Astrocyte (in vitro differentiated cells and primary cell): ENCODE measurements at regions not wholly inside any gene's neighbourhood (a gene's known extent, or its start where the extent isn't known, plus 50 kb on each side); places are given as distances from the start of the nearest gene placed in this dataset.
"Not testable (repeated sequence)": the region's sequence is repeated elsewhere in the genome, so short reads cannot be mapped to it uniquely, and the experiment has no call there.

ENCODE experiments used
- DNase-seq: peaks from one replicate; pipeline ENCODE4 v3.0.0-alpha.2; 2010; ENCODE audit warnings: low read depth
- FAIRE-seq: peaks from 2 replicates; lab custom pipeline; 2011; peaks lifted over from hg19 to GRCh38; lab: Jason Lieb, UNC
- H2AFZ ChIP-seq: 2 replicates; pipeline ENCODE4 v1.6.0; 2012; ENCODE audit warnings: low read depth, low read length, inconsistent platforms
- H3K27ac ChIP-seq: 2 replicates; pipeline ENCODE4 v1.5.1; 2011; ENCODE audit warnings: low read depth, low read length, inconsistent platforms
- H3K27me3 ChIP-seq: 2 replicates; pipeline ENCODE4 v1.6.0; 2011; ENCODE audit warnings: low read length, inconsistent platforms; ENCODE audit not compliant: insufficient read depth
- H3K36me3 ChIP-seq: 2 replicates; pipeline ENCODE4 v1.5.1; 2011; ENCODE audit warnings: low read length, inconsistent platforms; ENCODE audit not compliant: insufficient read depth
- H3K4me1 ChIP-seq: 2 replicates; pipeline ENCODE4 v1.5.1; 2011; ENCODE audit warnings: low read length, inconsistent platforms; ENCODE audit not compliant: insufficient read depth
- H3K4me2 ChIP-seq: 2 replicates; pipeline ENCODE4 v1.6.0; 2012; ENCODE audit warnings: low read length, inconsistent platforms
- H3K4me3 ChIP-seq: 2 replicates; pipeline ENCODE4 v1.5.1; 2011; ENCODE audit warnings: low read depth, mild to moderate bottlenecking, low read length, inconsistent platforms; ENCODE audit not compliant: insufficient read depth
- H3K79me2 ChIP-seq: 2 replicates; pipeline ENCODE4 v1.6.0; 2012; ENCODE audit warnings: mild to moderate bottlenecking, low read length, inconsistent platforms; ENCODE audit not compliant: insufficient read depth
- H3K9ac ChIP-seq: 2 replicates; pipeline ENCODE4 v1.6.0; 2012; ENCODE audit warnings: mild to moderate bottlenecking, low read length, inconsistent platforms
- H3K9me3 ChIP-seq: 2 replicates; pipeline ENCODE4 v1.5.1; 2012; ENCODE audit warnings: low read depth, mild to moderate bottlenecking, low read length, inconsistent platforms; ENCODE audit not compliant: insufficient read depth
- H4K20me1 ChIP-seq: 2 replicates; pipeline ENCODE4 v1.6.0; 2012; ENCODE audit warnings: low read length, inconsistent platforms; ENCODE audit not compliant: insufficient read depth
- H3K27ac Mint-ChIP-seq: one replicate; pipeline ENCODE4 v1.8.0; 2021; ENCODE audit warnings: mild to moderate bottlenecking, mixed read lengths; ENCODE audit not compliant: unreplicated experiment
- H3K27me3 Mint-ChIP-seq: one replicate; pipeline ENCODE4 v1.8.0; 2021; ENCODE audit warnings: low read depth, mixed read lengths; ENCODE audit not compliant: unreplicated experiment
- H3K36me3 Mint-ChIP-seq: one replicate; pipeline ENCODE4 v1.8.0; 2021; ENCODE audit warnings: low read depth, mixed read lengths; ENCODE audit not compliant: unreplicated experiment
- H3K4me1 Mint-ChIP-seq: one replicate; pipeline ENCODE4 v1.8.0; 2021; ENCODE audit warnings: low read depth, mixed read lengths; ENCODE audit not compliant: unreplicated experiment
- H3K4me3 Mint-ChIP-seq: one replicate; pipeline ENCODE4 v1.8.0; 2021; ENCODE audit warnings: mild to moderate bottlenecking, moderate library complexity, mixed read lengths; ENCODE audit not compliant: unreplicated experiment
- H3K9me3 Mint-ChIP-seq: one replicate; pipeline ENCODE4 v1.8.0; 2021; ENCODE audit warnings: mild to moderate bottlenecking, mixed read lengths; ENCODE audit not compliant: unreplicated experiment
- CTCF ChIP-seq: IDR thresholded peaks from 2 replicates; pipeline ENCODE4 v1.5.1; 2011; ENCODE audit warnings: low read depth, mild to moderate bottlenecking, inconsistent platforms, low read length, moderate library complexity; ENCODE audit not compliant: insufficient read depth
- EZH2 ChIP-seq: IDR thresholded peaks from 2 replicates; pipeline ENCODE4 v1.6.1; 2012; ENCODE audit warnings: mild to moderate bottlenecking, low read length, inconsistent platforms; ENCODE audit not compliant: insufficient read depth

GRCh38 chr4:34502086-34502485 lies 1742.2 kb downstream of the ARAP2 start:
- H3K79me2 ChIP-seq = no peaks in the 10 kb centered on the region
- no peak overlapping the region for H2AFZ ChIP-seq
- H3K27me3 Mint-ChIP-seq = no peaks in the 10 kb centered on the region
- H3K4me3 ChIP-seq = no peak overlapping the region
- H3K27me3 ChIP-seq = no peaks in the 10 kb centered on the region
- no peaks in the 10 kb centered on the region for H3K4me1 ChIP-seq
- no peak for FAIRE-seq
- no peaks in the 10 kb centered on the region for H3K36me3 Mint-ChIP-seq
- H3K9me3 Mint-ChIP-seq = no peaks in the 10 kb centered on the region
- peaks cover 3% of the 10 kb centered on the region for H3K4me1 Mint-ChIP-seq
- H3K9ac ChIP-seq = no peak overlapping the region
- H4K20me1 ChIP-seq = no peaks in the 10 kb centered on the region
- H3K27ac Mint-ChIP-seq = no peak overlapping the region
- TF ChIP-seq CTCF (no peak), EZH2 (no peak)
- H3K4me3 Mint-ChIP-seq = no peak overlapping the region
- no peaks in the 10 kb centered on the region for H3K36me3 ChIP-seq
- no peak overlapping the region for H3K4me2 ChIP-seq
- DNase-seq = no peak
- no peaks in the 10 kb centered on the region for H3K9me3 ChIP-seq
- no peak overlapping the region for H3K27ac ChIP-seq

- H3K27ac Mint-ChIP-seq, H3K9ac ChIP-seq, H3K4me2 ChIP-seq, H3K4me3 Mint-ChIP-seq, DNase-seq, H3K4me1 ChIP-seq, FAIRE-seq, H3K4me1 Mint-ChIP-seq, H3K27me3 ChIP-seq, H3K36me3 Mint-ChIP-seq, H3K27me3 Mint-ChIP-seq, H3K79me2 ChIP-seq, H3K27ac ChIP-seq, H2AFZ ChIP-seq, H3K9me3 Mint-ChIP-seq, H4K20me1 ChIP-seq, H3K36me3 ChIP-seq, H3K4me3 ChIP-seq, H3K9me3 ChIP-seq: not testable (repeated sequence)
These were observed 1739.6 kb downstream of the ARAP2 start for GRCh38 chr4:34504731-34505130.

- H3K9me3 Mint-ChIP-seq = not testable (repeated sequence)
These were observed 1737.7 kb downstream of the ARAP2 start for GRCh38 chr4:34506511-34507092.

More at GRCh38 chr4:34506511-34507092, 1737.7 kb downstream of the ARAP2 start:
- H3K4me3 Mint-ChIP-seq, H2AFZ ChIP-seq, H3K9me3 ChIP-seq, H3K4me1 Mint-ChIP-seq, H3K9ac ChIP-seq, H3K27ac Mint-ChIP-seq, H3K4me2 ChIP-seq, H4K20me1 ChIP-seq, DNase-seq, H3K27me3 ChIP-seq, H3K27ac ChIP-seq, H3K36me3 Mint-ChIP-seq, H3K79me2 ChIP-seq, H3K4me1 ChIP-seq, H3K27me3 Mint-ChIP-seq, H3K36me3 ChIP-seq, H3K4me3 ChIP-seq, FAIRE-seq: not testable (repeated sequence)
